IPS-18a (cell line): ENCODE measurements at regions not wholly inside any gene's neighbourhood (a gene's known extent, or its start where the extent isn't known, plus 50 kb on each side); places are given as distances from the start of the nearest gene placed in this dataset.
"Not testable (repeated sequence)": the region's sequence is repeated elsewhere in the genome, so short reads cannot be mapped to it uniquely, and the experiment has no call there.

Experiments
- H3K27ac ChIP-seq: one replicate; pipeline ENCODE4 v1.5.1; 2013; ENCODE audit warnings: low read length
- H3K27me3 ChIP-seq: one replicate; pipeline ENCODE4 v1.6.1; 2013; ENCODE audit warnings: mild to moderate bottlenecking, low read length; ENCODE audit not compliant: control insufficient read depth, insufficient read depth
- H3K36me3 ChIP-seq: one replicate; pipeline ENCODE4 v1.6.1; 2013; ENCODE audit warnings: low read depth, low read length; ENCODE audit not compliant: control insufficient read depth
- H3K4me1 ChIP-seq: one replicate; pipeline ENCODE4 v1.6.1; 2013; ENCODE audit warnings: low read depth, low read length; ENCODE audit not compliant: control insufficient read depth
- H3K4me3 ChIP-seq: one replicate; pipeline ENCODE4 v1.5.1; 2013; ENCODE audit warnings: low read length
- H3K9ac ChIP-seq: one replicate; pipeline ENCODE4 v1.6.1; 2013; ENCODE audit warnings: mild to moderate bottlenecking, low read length, moderate library complexity
- H3K9me3 ChIP-seq: one replicate; pipeline ENCODE4 v1.6.1; 2013; ENCODE audit warnings: low read depth, low read length; ENCODE audit not compliant: control insufficient read depth

GRCh38 chr2:67321588-67321903 is 75.6 kb upstream of the ETAA1 start:
- peak overlapping the region; percentile 0 for H3K4me3 ChIP-seq
- H3K27ac ChIP-seq: peak overlapping the region; percentile 43
- H3K4me1 ChIP-seq: peaks cover 34% of the 10 kb centered on the region
- no peak overlapping the region for H3K9ac ChIP-seq
- no peaks in the 10 kb centered on the region for H3K36me3 ChIP-seq
- no peaks in the 10 kb centered on the region for H3K9me3 ChIP-seq
- no peaks in the 10 kb centered on the region for H3K27me3 ChIP-seq

- Histone ChIP-seq H3K9me3 (no peaks in the 10 kb centered on the region), H3K9ac (no peak overlapping the region), H3K27me3 (no peaks in the 10 kb centered on the region), H3K4me3 (no peak overlapping the region), H3K27ac (no peak overlapping the region), H3K36me3 (no peaks in the 10 kb centered on the region), H3K4me1 (peaks cover 37% of the 10 kb centered on the region)
Observed at GRCh38 chr2:67322353-67323001, 74.7 kb upstream of the ETAA1 start.

- peaks cover 41% of the 10 kb centered on the region for H3K4me1 ChIP-seq
- H3K4me3 ChIP-seq: no peak overlapping the region
- no peak overlapping the region for H3K9ac ChIP-seq
- no peaks in the 10 kb centered on the region for H3K9me3 ChIP-seq
- no peaks in the 10 kb centered on the region for H3K36me3 ChIP-seq
- no peak overlapping the region for H3K27ac ChIP-seq
- H3K27me3 ChIP-seq: no peaks in the 10 kb centered on the region
Observed at GRCh38 chr2:67323209-67323991, 73.7 kb upstream of the ETAA1 start.

- Histone ChIP-seq H3K4me1 (peaks cover 41% of the 10 kb centered on the region), H3K27ac (no peak overlapping the region), H3K27me3 (no peaks in the 10 kb centered on the region), H3K9ac (no peak overlapping the region), H3K9me3 (no peaks in the 10 kb centered on the region), H3K4me3 (peak overlapping the region; percentile 47), H3K36me3 (peaks cover under 1% of the 10 kb centered on the region)
Observed at GRCh38 chr2:67329513-67329912, 67.6 kb upstream of the ETAA1 start.

GRCh38 chr2:67329951-67330350 is 67.2 kb upstream of the ETAA1 start:
- Histone ChIP-seq H3K9me3 (no peaks in the 10 kb centered on the region), H3K9ac (peak overlapping the region; percentile 1), H3K36me3 (peaks cover 5% of the 10 kb centered on the region), H3K4me1 (peaks cover 43% of the 10 kb centered on the region), H3K27ac (no peak overlapping the region), H3K4me3 (peak overlapping the region; percentile 47), H3K27me3 (no peaks in the 10 kb centered on the region)

GRCh38 chr2:67331419-67332086 is 65.6 kb upstream of the ETAA1 start:
- H3K4me3 ChIP-seq: peak overlapping the region; percentile 68

GRCh38 chr2:67337903-67338302 is 59.2 kb upstream of the ETAA1 start:
- Histone ChIP-seq H3K27me3 (no peaks in the 10 kb centered on the region), H3K9ac (no peak overlapping the region), H3K4me1 (peaks cover 6% of the 10 kb centered on the region), H3K27ac (no peak overlapping the region), H3K4me3 (no peak overlapping the region), H3K9me3 (no peaks in the 10 kb centered on the region), H3K36me3 (peaks cover 34% of the 10 kb centered on the region)

More at GRCh38 chr2:67331419-67332086, 65.6 kb upstream of the ETAA1 start:
- not testable (repeated sequence) for H3K27ac ChIP-seq, H3K36me3 ChIP-seq, H3K27me3 ChIP-seq, H3K9me3 ChIP-seq
- Histone ChIP-seq H3K4me1 (peaks cover 42% of the 10 kb centered on the region), H3K9ac (peak overlapping the region; percentile 57)

- no peak overlapping the region for H3K4me3 ChIP-seq
- no peaks in the 10 kb centered on the region for H3K27me3 ChIP-seq
Observed at GRCh38 chr2:67338601-67339233, 58.4 kb upstream of the ETAA1 start.

GRCh38 chr2:67339234-67339885 is 57.8 kb upstream of the ETAA1 start:
- Histone ChIP-seq H3K27ac (no peak overlapping the region), H3K4me3 (no peak overlapping the region), H3K36me3 (peaks cover 34% of the 10 kb centered on the region), H3K9me3 (no peaks in the 10 kb centered on the region), H3K9ac (no peak overlapping the region), H3K27me3 (no peaks in the 10 kb centered on the region), H3K4me1 (peaks cover 6% of the 10 kb centered on the region)

More at GRCh38 chr2:67338601-67339233, 58.4 kb upstream of the ETAA1 start:
- Histone ChIP-seq H3K4me1 (peaks cover 6% of the 10 kb centered on the region), H3K27ac (no peak overlapping the region), H3K9me3 (no peaks in the 10 kb centered on the region), H3K9ac (no peak overlapping the region), H3K36me3 (peaks cover 34% of the 10 kb centered on the region)

GRCh38 chr2:67340133-67341011 is 56.8 kb upstream of the ETAA1 start:
- Histone ChIP-seq H3K9ac (no peak overlapping the region), H3K9me3 (no peaks in the 10 kb centered on the region), H3K4me3 (no peak overlapping the region), H3K36me3 (peaks cover 26% of the 10 kb centered on the region), H3K4me1 (no peaks in the 10 kb centered on the region), H3K27me3 (no peaks in the 10 kb centered on the region), H3K27ac (no peak overlapping the region)
